ENCODE measurements at regions not wholly inside any gene's neighbourhood (a gene's known extent, or its start where the extent isn't known, plus 50 kb on each side); places are given as distances from the start of the nearest gene placed in this dataset.

GRCh38 chr9:99594056-99594780, 227.5 kb upstream of the NR4A3 start:
- no peaks in the 10 kb centered on the region for H3K9me3 ChIP-seq
- no peaks in the 10 kb centered on the region for H3F3A ChIP-seq (replicated peaks; ENCODE audit: insufficient read depth)
- CTCF ChIA-PET: interaction anchor here (0.7 to 1.2 kb wide), 2 partner anchors 111 to 177 kb away, joined by 3 to 4 read pairs; no protein-coding TSS in a partner anchor
- H3K27ac ChIP-seq (ENCODE audit: low read depth in 2 of 2, low read length in 1 of 2): no peak overlapping the region
- no peak for DNase-seq
- no peaks in the 10 kb centered on the region for H3K9me2 ChIP-seq
- POLR2A ChIA-PET: no interaction called here
- no peak overlapping the region for H2AFZ ChIP-seq (ENCODE audit: low read depth)
- 66% methylated on average over 4 of the region's 4 CpGs for WGBS (ENCODE audit: low lambda C conversion rate)
- H4K20me1 ChIP-seq (ENCODE audit: insufficient read depth): no peaks in the 10 kb centered on the region
- H3K9ac ChIP-seq: no peak overlapping the region
- TF ChIP-seq TCF12 (IDR thresholded peaks at IDR 0.05) (no peak), IRF3 (IDR thresholded peaks at IDR 0.05; ENCODE audit: low read depth, low read length) (no peak), NRF1 (IDR thresholded peaks at IDR 0.05; ENCODE audit: low read depth, low read length) (no peak), SIN3A (IDR thresholded peaks at IDR 0.05; ENCODE audit: borderline replicate concordance, low read depth, low read length) (no peak)
- no peaks in the 10 kb centered on the region; a peak in 1 of 4 replicates for H3K4me1 ChIP-seq (ENCODE audit: control insufficient read depth in 1 of 2, insufficient read depth in 2 of 2, low read depth in 1 of 2, low read length in 1 of 2)
- no peak overlapping the region for H3K4me3 ChIP-seq (ENCODE audit: low read depth in 2 of 2, low read length in 1 of 2)
- no peak overlapping the region for H3K4me2 ChIP-seq
- H3K27me3 ChIP-seq (ENCODE audit: insufficient read depth): no peaks in the 10 kb centered on the region
- H3K36me3 ChIP-seq (replicated peaks in 1 of 2; ENCODE audit: control insufficient read depth in 1 of 2, insufficient read depth in 2 of 2, low read length in 1 of 2): no peaks in the 10 kb centered on the region
- H3K79me2 ChIP-seq (ENCODE audit: insufficient read depth): no peaks in the 10 kb centered on the region

- Histone ChIP-seq H3K79me2 (ENCODE audit: insufficient read depth) (no peaks in the 10 kb centered on the region), H4K20me1 (ENCODE audit: insufficient read depth) (no peaks in the 10 kb centered on the region), H3K27me3 (ENCODE audit: insufficient read depth) (no peaks in the 10 kb centered on the region), H3K4me3 (ENCODE audit: low read depth in 2 of 2, low read length in 1 of 2) (no peak overlapping the region), H3K27ac (ENCODE audit: low read depth in 2 of 2, low read length in 1 of 2) (no peak overlapping the region), H3K4me2 (no peak overlapping the region), H2AFZ (ENCODE audit: low read depth) (no peak overlapping the region), H3K36me3 (replicated peaks in 1 of 2; ENCODE audit: control insufficient read depth in 1 of 2, insufficient read depth in 2 of 2, low read length in 1 of 2) (no peaks in the 10 kb centered on the region), H3K4me1 (ENCODE audit: control insufficient read depth in 1 of 2, insufficient read depth in 2 of 2, low read depth in 1 of 2, low read length in 1 of 2) (no peaks in the 10 kb centered on the region; a peak in 1 of 4 replicates), H3K9me3 (no peaks in the 10 kb centered on the region), H3K9ac (no peak overlapping the region), H3K9me2 (no peaks in the 10 kb centered on the region), H3F3A (replicated peaks; ENCODE audit: insufficient read depth) (no peaks in the 10 kb centered on the region)
- no peak for DNase-seq
- TF ChIP-seq RCOR1 (IDR thresholded peaks at IDR 0.05; ENCODE audit: low read length) (no peak), PBX3 (IDR thresholded peaks at IDR 0.05) (no peak), MAX (IDR thresholded peaks at IDR 0.05; ENCODE audit: low read depth) (no peak), SMC3 (IDR thresholded peaks at IDR 0.05; ENCODE audit: low read depth, low read length) (no peak), FOXM1 (IDR thresholded peaks at IDR 0.05; ENCODE audit: low read depth) (no peak), FOSL2 (IDR thresholded peaks at IDR 0.05; ENCODE audit: borderline replicate concordance, low read depth) (no peak), CHD2 (IDR thresholded peaks at IDR 0.05; ENCODE audit: low read length, partially characterized antibody) (no peak), TCF12 (IDR thresholded peaks at IDR 0.05) (no peak), USF1 (IDR thresholded peaks at IDR 0.05; ENCODE audit: borderline replicate concordance, low read depth) (no peak), MXI1 (IDR thresholded peaks at IDR 0.05; ENCODE audit: low read depth, low read length) (no peak)
- WGBS (ENCODE audit: low lambda C conversion rate): 59% methylated on average over 5 of the region's 5 CpGs
- CTCF ChIA-PET: no interaction called here
- POLR2A ChIA-PET: no interaction called here
These were observed 225.9 kb upstream of the NR4A3 start for GRCh38 chr9:99595796-99596195.
